Pulmonary artery endothelial cell (primary cell): ENCODE measurements at regions not wholly inside any gene's neighbourhood (a gene's known extent, or its start where the extent isn't known, plus 50 kb on each side); places are given as distances from the start of the nearest gene placed in this dataset.

ENCODE experiments used
- DNase-seq: peaks from one replicate; pipeline ENCODE4 v3.0.0-alpha.2; 2011; ENCODE audit warnings: low read depth, low spot score

DNA sequence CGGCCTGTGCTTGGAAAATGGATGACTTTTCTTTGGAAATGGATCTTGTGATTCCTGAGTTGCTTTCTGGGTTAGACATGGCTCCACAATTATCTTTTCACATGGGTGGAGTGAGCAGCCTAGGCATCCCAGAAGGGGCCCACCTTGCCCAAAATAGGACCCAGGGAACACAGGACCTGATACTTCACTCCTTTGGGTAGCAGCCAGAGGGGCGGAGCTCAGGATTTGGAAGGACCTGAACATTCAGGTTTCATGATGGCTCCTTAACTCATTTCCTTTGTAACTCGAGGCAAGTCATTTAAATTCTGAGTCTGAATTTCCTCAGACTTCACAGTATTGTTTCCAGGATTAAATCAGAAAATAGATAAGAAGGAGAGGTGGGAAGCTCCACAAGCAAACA lies 178.3 kb upstream of the ZMIZ1 start:
- DNase-seq: no peak

DNA sequence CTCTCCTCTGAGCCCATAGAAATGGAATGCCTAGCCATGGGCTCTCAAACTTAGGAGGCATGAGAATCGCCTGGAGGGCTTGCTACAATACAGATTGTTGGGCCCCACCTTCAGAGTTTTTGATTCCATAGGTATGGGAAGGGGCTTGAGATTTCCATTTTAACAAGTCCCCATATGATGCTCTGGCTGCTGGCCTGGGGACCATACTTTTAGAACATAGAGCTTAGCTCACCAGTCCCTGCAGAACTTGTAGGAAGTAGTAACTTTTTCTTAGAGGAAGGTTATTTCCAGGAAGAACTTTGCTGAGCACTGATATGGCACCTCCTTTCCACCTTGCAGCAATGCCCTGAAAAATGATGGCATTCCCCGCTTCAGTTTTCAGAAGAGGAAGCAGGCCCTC lies 177.0 kb upstream of the ZMIZ1 start:
- no peak for DNase-seq

DNA sequence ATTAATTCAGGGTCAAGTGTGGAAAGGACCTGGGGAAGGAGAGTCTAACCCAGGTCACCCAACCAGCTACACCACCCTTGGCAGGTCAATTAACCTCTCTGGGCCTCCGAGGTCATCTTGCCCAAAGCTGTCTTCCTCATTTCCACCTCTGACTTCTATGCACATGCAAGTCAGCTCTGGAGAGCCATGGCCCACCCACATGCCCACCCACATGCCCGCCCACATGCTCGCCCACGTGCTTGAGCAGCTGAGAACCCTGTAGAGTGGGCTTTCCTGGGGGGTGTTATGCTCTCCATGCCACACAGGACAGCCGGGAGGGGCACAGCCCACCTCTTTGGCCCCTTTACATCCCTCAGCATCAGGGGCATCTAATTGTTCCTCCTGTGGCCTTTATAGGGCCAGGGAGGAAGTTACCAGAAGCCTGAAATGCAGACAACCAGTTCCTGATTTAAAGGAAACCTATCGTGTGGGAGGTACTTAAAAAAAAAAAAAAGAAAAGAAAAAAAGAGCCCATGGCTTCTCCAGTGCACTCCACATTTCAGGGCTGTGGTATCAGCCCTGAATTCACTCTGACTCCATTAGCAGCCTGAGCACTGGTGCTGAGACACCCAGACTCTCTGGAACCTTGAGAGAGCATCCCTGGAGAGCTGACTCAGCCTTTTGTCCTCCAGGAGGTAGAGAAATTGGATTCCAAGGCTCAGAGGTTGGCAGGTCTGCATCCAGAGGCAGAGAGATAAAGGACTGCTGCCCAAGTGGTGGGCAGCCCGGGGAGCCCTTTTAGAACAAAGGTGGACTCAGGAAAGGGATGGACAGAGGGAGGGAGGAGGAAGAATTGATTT lies 176.2 kb upstream of the ZMIZ1 start:
- no peak for DNase-seq

DNA sequence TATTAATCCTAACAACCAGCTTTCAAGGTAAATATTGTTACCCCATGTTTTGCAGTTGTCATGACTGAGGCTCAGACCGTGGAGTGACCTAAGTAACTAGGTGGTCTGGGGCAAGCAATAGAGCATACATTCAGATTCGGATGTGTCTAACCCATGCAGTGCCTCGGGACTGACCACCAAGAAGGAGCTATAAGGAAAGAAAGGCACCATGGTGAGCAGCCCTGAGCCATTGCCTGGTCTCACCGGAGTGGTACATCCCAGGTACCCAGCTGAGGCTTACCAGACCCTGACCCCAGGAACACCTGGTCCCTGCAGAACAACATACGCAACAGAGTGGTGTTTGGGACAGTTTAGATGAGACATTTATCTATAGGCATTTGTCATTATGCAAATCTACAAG lies 175.5 kb upstream of the ZMIZ1 start:
- no peak for DNase-seq

DNA sequence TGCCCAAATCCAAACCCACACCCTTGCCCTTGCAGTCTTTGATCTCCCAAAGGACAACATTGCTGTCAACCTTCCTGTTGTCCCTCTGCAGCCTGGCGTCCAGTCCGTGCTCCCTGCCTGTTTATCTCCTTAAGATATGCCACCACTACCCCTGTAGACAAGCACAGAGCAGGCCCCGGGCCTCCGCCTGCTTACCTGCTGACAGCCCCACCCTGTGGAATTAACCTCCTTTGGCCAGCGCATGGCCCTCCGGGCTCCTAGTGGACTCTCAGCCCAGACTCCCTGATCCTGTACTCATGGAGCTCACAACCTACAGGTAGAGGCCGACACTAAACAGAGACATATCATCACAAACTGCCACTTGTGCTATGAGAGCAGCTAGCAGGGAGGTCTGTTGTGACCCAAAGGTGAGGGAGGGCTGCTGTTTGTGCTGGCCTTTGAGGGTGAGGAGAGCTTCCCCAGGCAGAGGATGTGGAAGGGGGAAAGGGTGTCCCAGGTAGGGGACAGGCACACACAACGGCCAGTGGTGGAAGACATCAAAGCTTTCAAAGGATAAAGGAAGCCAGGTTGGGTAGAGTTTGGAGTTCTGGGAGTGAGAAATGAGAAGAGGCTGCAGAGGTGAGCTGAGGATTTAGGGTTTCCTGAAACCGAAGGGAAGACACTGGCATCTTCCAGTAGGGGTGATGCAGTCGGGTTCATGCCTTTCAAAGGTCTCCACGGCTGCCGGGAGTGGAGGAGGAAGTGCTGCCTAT lies 174.5 kb upstream of the ZMIZ1 start:
- DNase-seq: no peak

DNA sequence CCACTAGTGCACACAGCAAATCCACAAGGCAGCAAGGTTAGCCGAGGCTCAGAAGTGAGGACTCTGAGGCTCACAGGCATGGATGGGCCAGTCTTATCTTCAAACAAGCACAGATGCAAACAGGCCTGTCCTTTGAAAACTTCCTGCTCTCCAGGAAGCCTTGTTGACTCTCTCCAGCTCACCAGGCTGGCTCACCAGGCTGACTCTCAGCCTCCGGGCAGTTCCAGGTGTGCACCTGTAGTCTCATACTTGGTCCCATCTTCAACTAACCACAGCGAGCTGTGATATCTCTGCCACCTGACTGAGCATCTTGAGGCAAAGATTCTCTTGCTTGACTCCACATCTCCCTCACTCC lies 173.9 kb upstream of the ZMIZ1 start:
- DNase-seq: no peak

- no peak for DNase-seq
These were observed 173.3 kb upstream of the ZMIZ1 start for GRCh38 chr10:78895469-78895868.

GRCh38 chr10:78896159-78896928 lies 172.4 kb upstream of the ZMIZ1 start:
- DNase-seq: no peak

DNA sequence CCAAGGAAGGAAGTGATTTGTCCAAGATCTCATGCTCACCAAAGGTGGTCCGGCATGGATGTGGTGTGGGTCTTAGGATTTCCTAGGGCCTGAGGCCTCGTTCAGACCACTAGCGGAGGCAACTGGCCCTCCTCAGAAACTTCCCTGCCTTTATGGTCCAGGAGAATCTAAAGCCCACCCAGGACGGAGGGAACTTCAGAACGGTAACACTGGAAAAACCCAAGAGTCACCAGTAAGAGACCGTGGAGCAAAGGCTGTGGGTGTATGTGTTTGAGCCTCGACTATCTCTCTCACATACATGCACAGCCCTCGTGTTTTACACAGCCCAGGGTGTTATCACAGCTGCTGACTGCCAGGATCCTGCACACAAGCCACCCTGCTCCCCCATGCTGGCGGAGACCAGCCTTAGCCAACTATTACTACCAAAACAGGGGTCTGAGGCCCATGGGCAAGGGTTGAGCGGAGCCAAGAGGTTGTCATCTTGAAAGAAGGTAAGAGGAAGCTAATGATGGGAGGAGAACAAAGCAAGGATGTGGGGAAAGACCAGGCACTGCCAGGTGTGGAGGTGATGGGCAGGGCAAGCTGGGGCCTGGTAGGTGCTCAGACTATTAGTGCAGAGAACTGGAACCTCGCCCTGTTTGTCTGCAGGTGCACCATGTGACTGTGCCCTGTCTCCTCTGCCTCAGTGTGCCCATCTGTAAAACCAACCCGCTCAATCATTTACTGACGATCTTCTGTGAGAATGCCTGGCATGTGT lies 170.2 kb upstream of the ZMIZ1 start:
- no peak for DNase-seq

DNA sequence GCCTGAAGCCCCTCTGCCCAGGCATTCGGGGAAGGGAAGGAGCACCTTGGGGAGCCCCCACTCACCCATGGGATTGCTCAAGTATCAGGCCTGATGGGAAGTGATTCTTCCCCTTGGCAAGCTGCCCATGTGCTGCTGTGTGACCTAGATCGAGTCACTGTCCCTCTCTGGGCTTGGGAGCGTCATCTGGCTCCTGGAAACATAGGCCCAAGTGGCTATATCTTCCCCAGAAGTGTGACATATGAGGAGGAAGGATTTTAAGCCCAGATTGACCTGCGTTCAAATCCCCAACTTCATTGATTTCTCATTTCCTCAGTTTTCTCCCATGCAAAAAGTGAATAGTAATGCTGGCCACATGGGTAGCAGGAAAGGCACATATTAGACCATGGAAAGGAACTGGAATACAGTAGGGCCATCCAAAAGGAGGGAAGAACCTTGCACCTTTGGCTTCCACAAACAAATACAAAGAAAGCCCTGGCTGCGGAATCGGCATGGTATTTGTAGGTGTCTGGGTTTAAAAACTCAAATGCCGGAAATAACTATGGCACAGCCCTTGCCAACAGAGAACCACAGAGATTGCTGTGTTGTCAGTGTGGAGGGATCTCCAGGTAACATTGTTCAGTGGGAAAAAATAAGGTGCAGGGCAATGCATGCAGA lies 169.5 kb upstream of the ZMIZ1 start:
- DNase-seq: no peak

- no peak for DNase-seq
These were observed 168.6 kb upstream of the ZMIZ1 start for GRCh38 chr10:78899996-78900714.

DNA sequence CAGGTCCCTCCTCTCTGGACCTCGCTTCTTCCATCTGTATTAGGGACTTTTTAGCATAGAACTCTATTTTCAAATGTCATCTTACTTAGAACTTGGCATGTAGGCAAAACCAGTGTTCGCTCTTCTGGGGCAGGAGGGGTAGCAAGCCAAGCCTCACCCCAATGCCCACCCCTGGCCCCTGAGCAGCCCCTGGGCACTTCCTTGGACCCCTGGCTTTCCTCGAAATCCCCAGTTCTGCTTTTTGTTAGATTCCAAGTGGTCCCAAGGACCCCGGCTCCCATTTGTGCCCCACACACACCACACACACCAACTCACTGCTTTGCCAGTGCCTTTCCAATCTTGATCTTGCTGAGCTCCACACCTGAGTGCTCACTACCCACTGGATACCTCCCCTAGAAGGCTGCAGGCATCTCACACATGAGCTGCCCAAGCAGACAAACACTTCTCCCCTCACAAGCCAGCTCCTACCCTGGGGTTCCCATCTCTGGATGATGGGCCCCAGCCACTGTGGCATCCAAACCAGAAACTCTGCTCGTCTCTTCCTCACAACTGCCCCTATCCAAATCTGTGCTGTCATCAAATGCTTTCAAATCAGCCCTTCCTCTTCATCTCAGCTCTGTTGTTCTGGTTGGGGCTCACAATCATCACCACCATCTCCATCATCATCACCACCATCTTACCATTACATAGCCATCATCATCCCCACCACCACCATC lies 167.9 kb upstream of the ZMIZ1 start:
- DNase-seq: no peak

GRCh38 chr10:78901694-78902093 lies 167.1 kb upstream of the ZMIZ1 start:
- no peak for DNase-seq

DNA sequence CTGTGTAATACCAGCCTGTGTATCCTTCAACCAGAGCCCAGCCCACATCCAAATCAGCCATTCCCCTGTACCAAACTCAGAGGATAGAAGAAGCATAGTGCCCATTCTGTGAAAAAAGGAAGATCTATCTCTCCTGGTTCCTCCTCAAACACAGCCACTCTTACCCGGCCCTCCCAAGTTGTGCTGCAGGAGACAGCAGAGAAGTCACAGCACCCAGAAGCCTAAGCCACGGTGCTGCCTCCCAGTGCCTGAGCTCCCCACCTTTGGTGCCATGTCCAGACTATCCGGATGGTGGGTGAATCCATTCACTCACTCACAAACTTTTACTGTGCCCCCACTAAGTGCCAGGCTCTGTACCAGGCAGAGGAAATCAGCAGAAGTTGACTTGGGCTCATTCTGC lies 166.0 kb upstream of the ZMIZ1 start:
- no peak for DNase-seq

DNA sequence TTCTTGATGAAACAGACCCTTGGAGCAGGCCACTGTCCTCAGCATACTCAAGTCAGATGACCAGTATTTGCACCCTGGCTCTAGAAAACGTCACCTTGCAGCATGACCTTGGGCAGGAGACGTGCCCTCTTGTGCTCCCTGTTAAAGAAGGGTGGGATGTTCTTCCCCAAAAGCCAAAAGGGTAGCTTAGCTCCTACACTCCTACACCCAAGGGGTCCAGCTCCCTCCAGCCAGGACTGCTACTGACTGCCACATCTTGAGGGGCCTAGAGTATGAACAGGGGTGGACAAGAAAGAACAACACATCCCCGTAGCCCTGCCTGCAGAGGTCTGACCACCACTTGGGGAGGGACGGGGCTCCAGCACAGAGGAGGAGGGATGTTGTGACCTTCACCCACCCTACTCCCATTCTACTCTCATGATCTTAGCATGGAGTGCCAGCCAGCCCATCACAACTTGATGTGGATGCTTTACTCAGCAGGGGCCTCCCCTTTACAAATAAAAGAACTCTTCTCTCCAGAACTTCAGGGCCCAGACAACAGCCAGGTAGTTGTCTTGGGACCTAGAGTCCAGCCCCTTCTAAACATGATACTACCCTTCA lies 165.3 kb upstream of the ZMIZ1 start:
- no peak for DNase-seq

- no peak for DNase-seq
These were observed 164.6 kb upstream of the ZMIZ1 start for GRCh38 chr10:78904196-78904595.

GRCh38 chr10:78905015-78905956 lies 163.5 kb upstream of the ZMIZ1 start:
- no peak for DNase-seq

GRCh38 chr10:78905957-78906308 lies 162.8 kb upstream of the ZMIZ1 start:
- DNase-seq: no peak
